Ramos (cell line): ENCODE measurements at regions not wholly inside any gene's neighbourhood (a gene's known extent, or its start where the extent isn't known, plus 50 kb on each side); places are given as distances from the start of the nearest gene placed in this dataset.
"Not testable (repeated sequence)": the region's sequence is repeated elsewhere in the genome, so short reads cannot be mapped to it uniquely, and the experiment has no call there.

Experiments used
- in situ Hi-C: fragments of 300-500 bp; cut with MboI; formaldehyde crosslinking; loops from one replicate; pipeline ENCODE4 v1.14.3; 2022; ENCODE audit warnings: low sequenced_read_pairs; ENCODE audit not compliant: unreplicated experiment

DNA sequence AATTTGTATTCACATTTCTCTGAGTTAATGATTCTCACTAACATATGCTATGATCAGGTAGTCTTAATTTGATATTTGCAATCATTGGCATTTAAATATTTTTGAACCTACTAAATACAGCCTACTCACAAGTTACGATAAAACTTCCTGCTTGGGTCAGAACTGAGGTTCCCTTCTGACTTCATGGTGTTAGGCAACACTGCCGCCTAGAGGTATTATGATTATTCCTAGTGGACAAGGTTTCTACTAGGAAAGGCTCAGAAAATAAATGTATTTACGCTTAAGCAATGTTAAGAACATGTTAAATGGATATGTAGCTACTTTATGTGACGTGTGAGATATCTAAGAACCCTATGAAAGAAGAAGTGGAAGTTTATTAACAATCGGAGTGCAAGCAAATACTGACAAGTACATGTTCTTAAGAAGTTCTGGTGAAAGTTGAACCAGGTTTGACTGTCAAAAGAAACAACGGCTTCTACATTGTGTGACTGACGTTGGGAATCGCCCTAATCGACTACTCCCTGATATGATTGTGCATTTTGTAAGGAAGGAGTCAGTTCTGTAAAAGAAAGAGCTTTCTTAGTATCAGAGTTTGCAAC is 1395.8 kb downstream of the SLITRK5 start:
- in situ Hi-C loops = no loop called here

DNA sequence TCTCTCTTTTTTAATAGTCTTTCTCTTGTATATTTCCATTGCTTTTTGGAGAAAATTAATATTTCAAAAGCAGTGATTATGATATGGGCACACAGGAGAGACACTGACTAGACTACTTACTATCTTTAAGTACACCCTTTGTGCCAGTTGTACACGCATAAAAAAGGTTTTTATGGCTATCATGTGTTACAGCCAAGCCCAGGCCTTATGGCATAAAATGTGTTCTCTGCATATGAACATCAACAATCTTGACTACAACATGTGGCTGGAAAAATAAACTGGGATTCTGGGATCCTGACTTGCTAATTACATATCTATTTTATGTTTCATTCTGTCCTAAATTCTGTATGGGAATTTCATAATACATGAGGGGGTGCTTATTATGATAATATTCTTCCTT is 1401.8 kb downstream of the SLITRK5 start:
- in situ Hi-C loops = no loop called here

DNA sequence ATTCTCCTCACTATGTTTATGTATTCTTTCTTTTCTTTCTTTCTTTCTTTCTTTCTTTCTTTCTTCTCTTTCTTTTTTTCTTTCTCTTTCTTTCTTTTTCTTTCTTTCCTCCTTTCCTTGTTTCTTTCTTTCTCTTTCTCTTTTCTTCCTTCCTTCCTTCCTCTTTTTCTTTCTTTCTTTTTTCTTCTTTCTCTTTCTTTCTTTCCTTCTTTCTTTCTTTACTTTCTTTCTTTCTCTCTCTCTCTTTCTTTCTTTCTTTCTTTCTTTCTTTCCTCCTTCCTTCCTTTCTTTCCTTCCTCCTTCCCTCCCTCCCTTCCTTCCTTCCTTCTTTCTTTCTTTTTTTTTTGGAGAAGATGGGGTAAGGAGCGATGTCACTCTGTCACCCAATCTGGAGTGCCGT is 1405.5 kb downstream of the SLITRK5 start:
- in situ Hi-C loops = no loop called here

DNA sequence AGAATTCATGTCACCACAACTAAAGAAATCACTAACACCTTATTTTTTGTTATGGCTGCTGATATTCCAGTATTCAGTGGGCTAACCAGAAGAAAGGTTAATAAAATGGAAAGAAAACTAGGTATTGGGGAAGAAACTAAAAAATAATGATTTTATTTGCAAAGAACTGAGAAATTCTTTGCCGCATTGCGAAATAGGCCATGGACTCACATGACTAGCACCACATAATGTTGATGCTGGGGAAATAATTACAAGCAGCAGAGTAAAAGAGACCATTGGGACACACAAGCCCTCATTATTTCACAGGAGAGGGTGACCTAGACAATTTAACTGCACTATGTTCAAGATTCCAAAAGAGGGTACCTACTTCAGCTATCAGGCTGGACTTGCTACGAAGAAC is 1411.5 kb downstream of the SLITRK5 start:
- in situ Hi-C loops = no loop called here

DNA sequence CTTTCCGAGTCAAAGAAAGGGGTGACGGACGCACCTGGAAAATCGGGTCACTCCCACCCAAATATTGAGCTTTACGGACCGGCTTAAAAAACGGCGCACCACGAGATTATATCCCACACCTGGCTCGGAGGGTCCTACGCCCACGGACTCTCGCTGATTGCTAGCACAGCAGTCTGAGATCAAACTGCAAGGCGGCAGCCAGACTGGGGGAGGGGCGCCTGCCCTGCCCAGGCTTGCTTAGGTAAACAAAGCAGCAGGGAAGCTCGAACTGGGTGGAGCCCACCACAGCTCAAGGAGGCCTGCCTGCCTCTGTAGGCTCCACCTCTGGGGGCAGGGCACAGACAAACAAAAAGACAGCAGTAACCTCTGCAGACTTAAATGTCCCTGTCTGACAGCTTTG is 1416.9 kb downstream of the SLITRK5 start:
- in situ Hi-C loops = not testable (repeated sequence)

DNA sequence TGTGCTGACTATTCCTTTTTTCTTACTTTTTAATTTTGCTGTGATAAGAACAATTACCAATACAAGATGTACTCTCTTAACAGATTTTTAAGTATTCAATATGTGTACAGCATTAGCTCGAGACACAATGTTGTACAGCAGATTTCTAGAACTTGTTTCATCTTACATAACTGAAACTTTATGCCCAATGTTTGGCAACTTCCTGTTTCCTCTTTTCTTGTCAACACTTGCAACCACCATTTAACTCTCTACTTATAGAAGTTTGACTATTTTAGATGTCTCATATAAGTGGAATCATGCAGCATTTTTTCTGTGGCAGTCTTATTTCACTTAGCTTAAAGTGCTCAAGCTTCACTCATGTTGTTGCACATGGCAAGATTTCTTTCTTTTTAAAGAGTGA is 1426.8 kb downstream of the SLITRK5 start:
- in situ Hi-C loops = no loop called here

DNA sequence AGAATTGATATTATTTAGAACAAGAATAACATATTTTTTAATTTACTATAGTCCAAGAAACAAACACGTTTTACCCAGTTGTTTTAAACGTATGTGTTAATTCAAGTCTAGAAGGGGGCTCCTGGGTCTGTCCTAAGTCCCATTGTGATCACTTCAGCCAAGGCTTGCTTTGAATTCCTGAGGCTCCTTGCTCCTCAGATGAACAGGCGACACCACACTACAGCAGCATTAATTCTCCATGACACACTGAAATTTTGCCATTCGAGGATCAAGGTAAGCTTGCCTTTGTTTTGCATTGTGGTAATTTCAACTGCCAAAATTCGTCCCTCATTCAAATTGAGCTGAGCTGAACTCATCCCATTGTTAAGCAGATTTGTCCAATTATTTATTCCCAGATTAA is 1442.6 kb downstream of the SLITRK5 start:
- in situ Hi-C loops = no loop called here

DNA sequence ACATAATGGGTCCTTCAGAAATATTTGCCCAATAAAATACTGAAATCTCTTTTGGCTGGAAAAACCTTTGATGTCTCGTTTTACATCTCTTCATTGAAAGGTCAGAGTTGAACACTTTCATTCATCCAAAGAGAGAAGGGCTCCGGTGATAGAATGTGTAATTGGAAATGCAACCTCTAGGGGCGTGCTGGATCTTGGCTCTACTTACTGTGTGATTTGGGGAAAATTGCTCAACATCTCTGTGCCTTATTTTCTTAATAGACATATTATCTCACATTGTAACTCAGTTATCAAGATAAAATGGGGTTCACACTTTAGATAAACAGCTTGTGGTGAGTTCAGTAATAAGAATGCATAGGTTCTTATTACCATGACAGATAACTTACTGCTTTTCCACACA is 1444.1 kb downstream of the SLITRK5 start:
- in situ Hi-C loops = no loop called here

DNA sequence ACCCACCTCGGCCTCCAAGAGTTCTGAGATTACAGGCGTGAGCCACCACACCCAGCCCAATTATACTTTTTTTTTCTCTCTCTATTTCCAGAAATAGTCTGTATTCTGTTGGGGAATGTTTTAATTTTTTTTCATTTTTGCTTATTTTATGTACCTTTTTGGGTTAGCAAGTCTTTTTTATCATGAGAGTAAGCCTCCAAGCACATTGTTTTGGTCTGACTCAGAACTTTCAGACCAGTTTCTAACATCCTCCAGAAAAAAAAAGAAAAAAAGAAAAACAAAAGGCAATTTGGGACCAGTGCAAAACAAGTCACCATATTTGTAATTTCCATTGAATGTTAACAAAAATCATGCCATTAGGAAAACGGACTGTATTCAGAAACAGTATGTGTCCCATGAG is 1465.5 kb downstream of the SLITRK5 start:
- in situ Hi-C loops = no loop called here

DNA sequence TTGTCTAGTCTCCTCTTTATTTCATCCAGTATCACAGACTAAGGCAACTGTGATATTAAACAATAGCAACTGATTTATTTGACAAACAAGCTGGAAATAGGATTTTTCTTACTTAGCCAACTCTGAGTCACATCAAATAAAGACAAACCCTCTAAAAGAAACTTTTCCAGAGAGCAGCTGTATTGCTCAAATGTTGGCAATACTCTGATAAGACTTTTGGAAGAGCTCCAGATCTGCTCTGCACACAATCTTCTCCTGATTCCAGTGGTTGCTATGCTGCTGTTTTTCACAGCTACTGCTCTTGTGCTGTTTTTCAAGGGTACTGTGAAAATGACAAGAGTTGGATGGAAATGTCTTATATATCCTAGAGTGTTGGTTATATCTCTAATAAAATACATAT is 1479.2 kb downstream of the SLITRK5 start:
- in situ Hi-C loops = no loop called here

DNA sequence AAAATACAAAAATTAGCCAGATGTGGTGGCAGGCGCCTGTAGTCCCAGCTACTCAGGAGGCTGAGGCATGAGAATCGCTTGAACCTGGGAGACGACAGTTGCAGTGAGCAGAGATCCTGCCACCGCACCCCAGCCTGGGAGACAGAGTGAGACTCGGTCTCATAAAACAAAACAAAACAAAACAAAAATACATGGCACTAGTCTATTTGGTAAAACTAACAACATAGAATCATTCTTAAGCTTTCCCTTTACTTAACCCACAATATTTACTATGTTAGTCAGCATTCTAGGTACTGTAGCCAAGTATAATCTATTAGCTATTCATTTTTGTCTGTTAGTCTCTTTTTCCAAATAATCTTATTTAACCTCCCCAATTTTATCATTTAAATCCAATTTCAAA is 1482.8 kb downstream of the SLITRK5 start:
- in situ Hi-C loops = no loop called here

DNA sequence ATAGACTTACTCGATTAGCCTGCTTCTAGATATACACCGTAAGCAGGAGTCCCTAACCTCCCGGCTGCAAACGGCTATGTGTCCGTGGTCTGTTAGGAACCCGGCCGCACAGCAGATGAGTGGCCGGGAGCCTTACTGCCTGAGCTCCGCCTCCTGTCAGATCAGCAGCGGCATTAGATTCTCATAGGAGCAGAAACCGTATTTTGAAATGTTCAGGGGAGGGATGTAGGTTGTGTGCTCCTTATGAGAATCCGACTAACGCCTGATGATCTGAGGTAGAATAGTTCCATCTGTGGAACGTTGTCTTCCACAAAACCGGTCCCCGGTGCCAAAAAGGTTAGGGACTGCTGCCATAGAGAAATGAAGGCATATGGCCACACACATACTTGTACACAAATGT is 1491.9 kb downstream of the SLITRK5 start:
- in situ Hi-C loops = no loop called here

DNA sequence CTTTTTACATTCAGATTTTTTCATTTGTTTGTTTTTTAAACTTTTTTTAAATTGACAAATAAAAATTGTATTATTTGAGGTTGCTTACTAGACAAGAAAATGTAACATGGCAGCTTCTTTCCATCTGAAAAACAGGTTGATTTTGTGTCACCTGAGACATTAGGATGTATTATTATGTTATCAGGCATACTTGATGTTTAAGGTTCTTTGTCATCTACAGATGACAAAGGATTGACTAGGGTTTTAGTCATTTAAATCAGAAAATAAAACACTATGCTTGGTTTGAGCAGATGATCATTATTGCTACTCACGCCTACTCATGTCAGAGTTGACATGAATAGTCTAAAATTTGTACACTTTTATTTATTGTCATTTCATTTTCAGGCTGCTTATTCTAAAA is 1494.5 kb downstream of the SLITRK5 start:
- in situ Hi-C loops = no loop called here

DNA sequence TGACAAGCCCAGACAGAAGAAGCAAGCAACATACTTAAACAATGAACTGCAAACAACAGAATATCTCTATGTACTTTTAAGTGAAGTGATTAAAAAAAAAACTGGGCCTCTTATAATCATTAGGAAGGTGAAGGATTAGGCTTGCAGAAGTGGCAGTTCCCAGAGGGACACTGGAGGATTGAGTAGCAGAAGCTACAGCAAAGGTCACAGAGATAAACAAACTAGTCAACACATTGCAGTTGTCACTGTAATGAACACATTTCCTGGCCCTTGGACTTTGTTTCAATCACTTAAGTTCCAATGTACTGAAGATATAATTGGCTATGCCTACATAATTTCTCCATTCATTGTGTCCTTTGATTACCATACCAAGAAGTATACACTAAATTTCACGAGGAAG is 1498.8 kb downstream of the SLITRK5 start:
- in situ Hi-C loops = no loop called here

DNA sequence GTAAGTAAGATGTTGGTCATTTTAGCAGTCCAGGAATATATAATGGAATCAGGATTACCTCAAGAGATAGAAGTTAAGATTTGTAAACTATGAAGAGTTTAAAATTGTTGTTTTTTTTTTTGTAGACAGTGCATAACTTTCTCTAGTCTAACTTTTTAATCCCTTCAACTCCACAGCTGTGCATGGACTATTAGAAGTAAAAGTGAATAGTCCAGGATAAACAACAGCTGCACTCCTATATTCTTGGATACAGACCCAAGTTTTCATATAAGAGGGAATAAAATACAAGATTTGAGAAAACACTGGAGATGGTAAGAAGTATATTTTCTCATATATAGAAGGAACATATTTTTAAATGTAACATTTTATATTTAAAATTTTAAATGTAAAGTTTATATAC is 1509.9 kb downstream of the SLITRK5 start:
- in situ Hi-C loops = no loop called here

DNA sequence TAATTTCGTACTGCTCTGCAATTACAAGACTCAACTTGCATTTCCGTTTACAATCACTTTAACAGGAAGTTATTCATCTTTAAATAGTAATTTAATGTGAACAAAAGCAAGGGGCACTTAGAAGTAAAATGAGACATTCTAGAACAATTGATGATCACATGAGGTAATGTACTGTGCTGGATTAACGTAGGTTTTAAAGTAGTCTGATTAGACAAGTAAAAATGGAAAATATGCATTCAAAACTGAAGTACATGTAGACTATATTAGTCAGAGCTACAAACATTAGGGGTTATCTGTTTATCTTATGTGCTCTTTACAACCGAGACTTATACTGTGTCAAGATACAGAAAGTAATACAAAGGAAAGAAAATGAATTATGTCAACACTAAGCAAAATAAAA is 1528.0 kb downstream of the SLITRK5 start:
- in situ Hi-C loops = no loop called here

DNA sequence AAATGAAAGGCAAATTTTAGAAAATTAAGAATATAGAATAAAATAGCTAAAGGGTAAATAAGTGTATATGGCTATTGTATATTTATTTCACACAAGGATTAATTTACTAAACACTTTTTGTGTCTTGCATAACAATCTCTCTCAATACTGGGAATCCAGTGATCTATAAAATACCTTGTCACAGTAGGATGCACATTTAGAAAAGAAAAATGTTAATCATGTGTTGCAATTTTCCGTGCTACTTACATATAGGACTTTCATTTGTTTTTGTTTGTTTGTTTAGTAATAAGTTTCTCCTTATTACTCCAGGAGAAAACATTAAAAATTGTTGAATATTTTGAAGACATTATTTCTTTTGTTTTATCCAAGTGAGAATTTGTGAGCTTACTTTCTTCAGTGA is 1533.3 kb downstream of the SLITRK5 start:
- in situ Hi-C loops = no loop called here

DNA sequence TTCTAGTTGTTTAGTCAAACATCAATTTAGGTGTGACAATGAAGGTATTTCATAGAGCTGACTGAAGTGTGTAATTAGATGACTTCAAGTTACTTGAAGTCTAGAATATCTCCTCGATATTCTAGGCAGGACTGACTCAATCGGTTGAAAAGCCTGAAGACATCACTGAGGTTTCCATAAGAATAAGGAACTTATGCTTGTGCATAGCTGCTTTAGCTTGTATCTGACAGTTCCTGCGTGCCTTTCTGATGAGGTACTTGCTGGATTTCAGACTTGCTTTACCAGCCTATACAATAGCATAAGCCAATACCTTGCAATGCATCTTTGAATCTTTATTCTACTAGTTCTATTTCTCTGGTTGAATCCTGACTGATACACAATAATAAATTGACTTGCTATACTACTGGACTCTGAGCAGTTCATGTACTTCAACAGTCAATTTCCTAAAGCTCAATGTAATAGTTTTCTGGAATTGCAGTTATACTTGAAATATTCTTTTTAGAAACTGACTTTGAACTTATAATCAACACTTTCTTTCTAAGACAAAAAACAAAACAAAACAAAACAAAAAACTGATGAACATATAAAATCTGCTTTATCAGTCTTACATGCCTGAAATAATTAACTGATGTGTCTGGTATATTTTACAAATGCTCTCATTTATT is 1534.8 kb downstream of the SLITRK5 start:
- in situ Hi-C loops = no loop called here

DNA sequence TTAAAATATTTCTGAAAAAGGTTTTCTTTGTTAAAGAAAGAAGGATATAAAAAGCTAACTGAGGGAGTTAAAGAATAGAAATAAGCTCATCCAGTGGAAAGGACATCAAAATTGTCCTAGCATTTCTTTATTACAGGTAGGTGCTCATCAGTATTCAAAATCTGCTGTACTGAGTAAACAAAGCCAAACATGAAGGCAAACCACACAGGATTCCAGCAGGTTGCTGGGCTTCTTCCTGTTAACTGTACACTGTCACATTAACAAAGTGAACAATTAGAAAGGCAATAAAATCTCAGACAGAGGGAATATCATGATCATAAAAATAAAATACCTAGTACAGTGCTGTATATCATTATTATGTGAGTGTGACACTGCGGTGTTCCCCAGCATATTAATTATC is 1541.0 kb downstream of the SLITRK5 start:
- in situ Hi-C loops = no loop called here

DNA sequence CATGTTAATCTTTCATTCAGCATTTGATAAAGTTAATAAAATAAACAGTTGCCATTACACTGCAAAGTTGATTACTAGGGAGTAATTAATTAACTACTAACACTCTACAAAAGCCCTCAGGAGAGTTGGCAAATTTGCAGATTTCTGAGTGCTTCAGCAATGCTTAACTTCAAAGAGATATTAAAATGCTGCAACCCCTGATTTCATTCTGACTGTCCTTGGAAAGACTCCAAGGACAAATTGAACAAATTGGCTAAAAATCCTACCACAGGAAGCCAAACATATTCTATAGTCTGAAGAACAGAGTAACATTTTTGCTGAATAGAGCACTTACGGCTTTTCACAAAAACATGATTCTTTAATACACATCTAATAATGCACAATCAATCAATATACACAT is 1543.0 kb downstream of the SLITRK5 start:
- in situ Hi-C loops = no loop called here

DNA sequence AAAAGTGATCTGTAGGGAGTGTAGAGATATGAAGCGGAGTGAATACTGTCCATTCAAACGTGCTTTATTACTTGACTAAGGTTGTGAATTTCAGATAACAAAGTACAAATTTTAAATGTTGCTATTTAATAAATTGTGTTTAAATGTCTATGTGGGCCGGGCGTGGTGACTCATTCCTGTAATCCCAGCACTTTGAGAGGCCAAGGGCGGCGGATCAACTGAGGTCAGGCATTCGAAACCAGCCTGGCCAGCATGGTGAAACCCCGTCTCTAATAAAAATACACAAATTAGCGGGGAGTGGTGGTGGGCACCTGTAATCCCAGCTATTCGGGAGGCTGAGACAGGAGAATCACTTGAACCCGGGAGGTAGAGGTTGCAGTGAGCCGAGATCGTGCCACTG is 1544.1 kb downstream of the SLITRK5 start:
- in situ Hi-C loops = not testable (repeated sequence)

DNA sequence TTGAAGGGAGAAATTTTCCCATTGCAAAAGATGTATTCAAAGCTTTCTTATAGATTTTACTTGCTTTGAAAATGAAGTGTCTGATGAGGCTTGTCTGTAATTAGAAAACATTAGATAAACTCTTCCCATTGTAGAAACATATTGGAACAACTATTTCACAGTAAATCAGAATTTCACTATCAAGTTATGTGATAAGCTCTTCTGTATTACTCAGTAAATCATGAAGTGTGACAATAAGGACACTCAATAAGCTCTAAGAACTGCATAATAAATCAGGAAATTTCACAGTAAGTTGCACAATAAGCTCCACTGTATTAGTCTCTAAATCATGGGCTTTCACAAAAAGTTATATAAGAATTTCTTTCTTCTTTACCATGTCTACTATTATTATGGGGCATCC is 1546.6 kb downstream of the SLITRK5 start:
- in situ Hi-C loops = no loop called here
